ENCODE measurements at regions not wholly inside any gene's neighbourhood (a gene's known extent, or its start where the extent isn't known, plus 50 kb on each side); places are given as distances from the start of the nearest gene placed in this dataset.

- no peak for TF ChIP-seq CTCF (conservative IDR thresholded peaks at IDR 0.05; ENCODE audit: low read length)
- TF ChIP-seq EZH2phosphoT487 (IDR thresholded peaks at IDR 0.05; ENCODE audit: borderline replicate concordance, low read depth, low read length) = no peak
Observed at GRCh38 chr2:35989503-35989902, 366.1 kb upstream of the CRIM1 start.

Measured in OCI-LY7 (cell line).